ENCODE measurements at regions not wholly inside any gene's neighbourhood (a gene's known extent, or its start where the extent isn't known, plus 50 kb on each side); places are given as distances from the start of the nearest gene placed in this dataset.

- intact Hi-C loops (cut with DNase I; ENCODE audit: low total_unique reads) = no loop called here
- no peak for DNase-seq
- 53 to 60% methylated on average over 4 of the region's 4 CpGs for WGBS, 2 donors
- no peaks in the 10 kb centered on the region for H3K9me3 ChIP-seq
- H3K36me3 ChIP-seq (ENCODE audit: low read depth, missing control alignments) = no peaks in the 10 kb centered on the region
- H3K4me1 ChIP-seq = no peaks in the 10 kb centered on the region
- no peaks in the 10 kb centered on the region for H3K27me3 ChIP-seq
- H3K4me3 ChIP-seq = no peak overlapping the region
- no peak overlapping the region for H3K27ac ChIP-seq
- TF ChIP-seq, protein P1, sequence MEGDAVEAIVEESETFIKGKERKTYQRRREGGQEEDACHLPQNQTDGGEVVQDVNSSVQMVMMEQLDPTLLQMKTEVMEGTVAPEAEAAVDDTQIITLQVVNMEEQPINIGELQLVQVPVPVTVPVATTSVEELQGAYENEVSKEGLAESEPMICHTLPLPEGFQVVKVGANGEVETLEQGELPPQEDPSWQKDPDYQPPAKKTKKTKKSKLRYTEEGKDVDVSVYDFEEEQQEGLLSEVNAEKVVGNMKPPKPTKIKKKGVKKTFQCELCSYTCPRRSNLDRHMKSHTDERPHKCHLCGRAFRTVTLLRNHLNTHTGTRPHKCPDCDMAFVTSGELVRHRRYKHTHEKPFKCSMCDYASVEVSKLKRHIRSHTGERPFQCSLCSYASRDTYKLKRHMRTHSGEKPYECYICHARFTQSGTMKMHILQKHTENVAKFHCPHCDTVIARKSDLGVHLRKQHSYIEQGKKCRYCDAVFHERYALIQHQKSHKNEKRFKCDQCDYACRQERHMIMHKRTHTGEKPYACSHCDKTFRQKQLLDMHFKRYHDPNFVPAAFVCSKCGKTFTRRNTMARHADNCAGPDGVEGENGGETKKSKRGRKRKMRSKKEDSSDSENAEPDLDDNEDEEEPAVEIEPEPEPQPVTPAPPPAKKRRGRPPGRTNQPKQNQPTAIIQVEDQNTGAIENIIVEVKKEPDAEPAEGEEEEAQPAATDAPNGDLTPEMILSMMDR (IDR thresholded peaks at IDR 0.05) = no peak
- no peak for TF ChIP-seq POLR2A (IDR thresholded peaks at IDR 0.05)
These were observed 150.7 kb downstream of the FOXB1 start for GRCh38 chr15:60154764-60155325.

GRCh38 chr15:60155661-60156060 is 151.6 kb downstream of the FOXB1 start:
- no peak overlapping the region for H3K4me3 ChIP-seq
- no peaks in the 10 kb centered on the region for H3K27me3 ChIP-seq
- H3K36me3 ChIP-seq (ENCODE audit: low read depth, missing control alignments) = no peaks in the 10 kb centered on the region
- intact Hi-C loops (cut with DNase I; ENCODE audit: low total_unique reads) = no loop called here
- no peaks in the 10 kb centered on the region for H3K9me3 ChIP-seq
- TF ChIP-seq POLR2A (IDR thresholded peaks at IDR 0.05) = no peak
- TF ChIP-seq, protein P1 (IDR thresholded peaks at IDR 0.05) = no peak
- WGBS, 2 donors = 67 to 69% methylated on average over 3 of the region's 3 CpGs
- no peaks in the 10 kb centered on the region for H3K4me1 ChIP-seq
- no peak overlapping the region for H3K27ac ChIP-seq
- no peak for DNase-seq

GRCh38 chr15:60160909-60161308 is 156.8 kb downstream of the FOXB1 start:
- Histone ChIP-seq H3K4me3 (no peak overlapping the region), H3K36me3 (ENCODE audit: low read depth, missing control alignments) (no peaks in the 10 kb centered on the region), H3K27ac (no peak overlapping the region), H3K4me1 (no peaks in the 10 kb centered on the region), H3K9me3 (no peaks in the 10 kb centered on the region), H3K27me3 (no peaks in the 10 kb centered on the region)
- DNase-seq = no peak
- 77 to 79% methylated on average over 5 of the region's 5 CpGs for WGBS, 2 donors
- intact Hi-C loops (cut with DNase I; ENCODE audit: low total_unique reads) = no loop called here
- TF ChIP-seq POLR2A (IDR thresholded peaks at IDR 0.05) = no peak
- TF ChIP-seq, protein P1 (IDR thresholded peaks at IDR 0.05) = no peak

- Histone ChIP-seq H3K27me3 (no peaks in the 10 kb centered on the region), H3K36me3 (ENCODE audit: low read depth, missing control alignments) (no peaks in the 10 kb centered on the region), H3K4me1 (no peaks in the 10 kb centered on the region), H3K27ac (no peak overlapping the region), H3K4me3 (no peak overlapping the region), H3K9me3 (no peaks in the 10 kb centered on the region)
- WGBS, 2 donors = 45 to 69% methylated on average over 3 of the region's 3 CpGs
- intact Hi-C loops (cut with DNase I; ENCODE audit: low total_unique reads) = no loop called here
- TF ChIP-seq POLR2A (IDR thresholded peaks at IDR 0.05) = no peak
- TF ChIP-seq, protein P1 (IDR thresholded peaks at IDR 0.05) = no peak
- no peak for DNase-seq
These were observed 157.6 kb downstream of the FOXB1 start for GRCh38 chr15:60161704-60162103.

DNA sequence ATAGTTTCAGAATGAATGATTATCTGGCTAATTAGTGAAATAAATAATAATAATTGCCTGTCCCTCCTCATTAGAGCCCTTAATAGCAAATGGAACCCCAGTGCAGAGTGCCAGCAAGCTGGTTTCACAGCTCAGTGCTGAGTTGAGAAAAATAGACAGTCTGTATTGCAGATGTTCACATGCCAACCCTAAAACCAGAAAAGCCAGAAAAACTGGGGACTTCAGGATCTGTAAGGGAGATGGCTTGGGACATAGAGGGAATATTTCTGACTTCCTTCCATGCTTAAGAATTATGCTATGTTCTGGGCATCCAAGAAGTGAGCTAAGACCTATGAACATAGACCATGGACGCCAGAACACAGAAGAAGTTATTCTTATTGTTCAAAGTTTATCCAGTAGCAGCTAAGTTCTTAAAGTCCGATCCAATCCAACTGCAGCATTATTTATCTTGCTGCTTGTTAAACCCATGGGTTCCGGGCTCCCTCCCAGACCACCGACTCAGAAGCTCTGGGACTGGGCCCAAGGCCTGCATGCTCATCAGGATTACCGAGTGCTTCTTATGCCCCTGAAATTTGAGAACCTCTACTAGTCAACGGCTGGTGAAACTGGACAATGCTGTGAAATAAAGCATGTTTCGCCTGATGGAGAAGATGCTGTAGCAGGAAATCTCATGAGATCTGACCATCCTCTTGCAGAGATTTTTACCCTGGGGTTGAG is 158.3 kb downstream of the FOXB1 start:
- TF ChIP-seq, protein P1 (IDR thresholded peaks at IDR 0.05) = no peak
- no peak for TF ChIP-seq POLR2A (IDR thresholded peaks at IDR 0.05)
- Histone ChIP-seq H3K4me1 (no peaks in the 10 kb centered on the region), H3K27me3 (no peaks in the 10 kb centered on the region), H3K36me3 (ENCODE audit: low read depth, missing control alignments) (no peaks in the 10 kb centered on the region), H3K4me3 (no peak overlapping the region), H3K27ac (no peak overlapping the region), H3K9me3 (no peaks in the 10 kb centered on the region)
- no peak for DNase-seq
- 72 to 74% methylated on average over 7 of the region's 7 CpGs for WGBS, 2 donors
- intact Hi-C loops (cut with DNase I; ENCODE audit: low total_unique reads) = no loop called here

All from testis (tissue), 2 donors.